GM23338 (cell line): ENCODE measurements at regions not wholly inside any gene's neighbourhood (a gene's known extent, or its start where the extent isn't known, plus 50 kb on each side); places are given as distances from the start of the nearest gene placed in this dataset.

Experiments used
- ATAC-seq: fragments of 200-7000 bp; cut with Tn5 transposase; 3 replicates; pipeline ENCODE4 v1.9.1; 2020
- DNase-seq: peaks from one replicate; pipeline ENCODE4 v3.0.0-alpha.2; 2015; ENCODE audit warnings: low spot score
- H2AFZ ChIP-seq: fragments of 200-600 bp; sonication (generic); 2 replicates; pipeline ENCODE4 v1.8.0; 2016; ENCODE audit warnings: antibody characterized with exemption, mild to moderate bottlenecking, moderate library complexity
- H3F3A ChIP-seq: fragments of 200-600 bp; sonication (generic); replicated peaks from 2 replicates; pipeline ENCODE4 v1.8.0; 2017; ENCODE audit warnings: antibody characterized with exemption, mixed run types, low read depth
- H3K27ac ChIP-seq: fragments of 200-600 bp; sonication (generic); 2 replicates; pipeline ENCODE4 v1.6.1; 2016; ENCODE audit warnings: low read depth
- H3K27me3 ChIP-seq: fragments of 200-600 bp; sonication (generic); 2 replicates; pipeline ENCODE4 v1.8.0; 2016; ENCODE audit warnings: mild to moderate bottlenecking, mixed run types, moderate library complexity; ENCODE audit not compliant: insufficient read depth
- H3K36me3 ChIP-seq: fragments of 200-600 bp; sonication (generic); 2 replicates; pipeline ENCODE4 v1.8.0; 2016; ENCODE audit warnings: mild to moderate bottlenecking; ENCODE audit not compliant: insufficient read depth
- H3K4me1 ChIP-seq: fragments of 200-600 bp; sonication (generic); 2 replicates; pipeline ENCODE4 v1.8.0; 2016; ENCODE audit warnings: mild to moderate bottlenecking, moderate library complexity; ENCODE audit not compliant: insufficient read depth
- H3K4me2 ChIP-seq: fragments of 200-600 bp; sonication (generic); 2 replicates; pipeline ENCODE4 v1.7.1; 2017; ENCODE audit warnings: mixed run types
- H3K4me3 ChIP-seq: fragments of 200-600 bp; sonication (generic); 2 replicates; pipeline ENCODE4 v1.6.1; 2016; ENCODE audit warnings: mixed run types
- H3K79me2 ChIP-seq: fragments of 200-600 bp; sonication (generic); replicated peaks from 2 replicates; pipeline ENCODE4 v1.8.0; 2017; ENCODE audit warnings: mild to moderate bottlenecking; ENCODE audit not compliant: insufficient read depth
- H3K9me2 ChIP-seq: fragments of 200-600 bp; sonication (generic); 2 replicates; pipeline ENCODE4 v1.8.0; 2017; ENCODE audit not compliant: insufficient read depth
- H4K20me1 ChIP-seq: fragments of 200-600 bp; sonication (generic); replicated peaks from 2 replicates; pipeline ENCODE4 v1.8.0; 2017; ENCODE audit warnings: mild to moderate bottlenecking; ENCODE audit not compliant: insufficient read depth
- H3K27ac Mint-ChIP-seq: 2 replicates; pipeline ENCODE4 v1.8.0; 2020; ENCODE audit warnings: inconsistent platforms, mild to moderate bottlenecking, moderate library complexity, mixed read lengths
- H3K27me3 Mint-ChIP-seq: 3 replicates; pipeline ENCODE4 v1.8.0; 2022; ENCODE audit warnings: low read depth, mild to moderate bottlenecking, moderate library complexity, mixed read lengths, inconsistent platforms; ENCODE audit not compliant: insufficient read depth, poor library complexity
- H3K36me3 Mint-ChIP-seq: 3 replicates; pipeline ENCODE4 v1.8.0; 2021; ENCODE audit warnings: low read depth, mild to moderate bottlenecking, inconsistent platforms, moderate library complexity, mixed read lengths
- H3K4me1 Mint-ChIP-seq: 3 replicates; pipeline ENCODE4 v1.8.0; 2020; ENCODE audit warnings: mild to moderate bottlenecking, inconsistent platforms, mixed read lengths
- H3K4me3 Mint-ChIP-seq: 3 replicates; pipeline ENCODE4 v1.8.0; 2021; ENCODE audit warnings: moderate library complexity, mild to moderate bottlenecking, inconsistent platforms, mixed read lengths
- H3K9me3 Mint-ChIP-seq: 3 replicates; pipeline ENCODE4 v1.8.0; 2020; ENCODE audit warnings: moderate library complexity, mild to moderate bottlenecking, inconsistent platforms, mixed read lengths
- CREB1 ChIP-seq: fragments of 250-450 bp; sonication (Bioruptor Pico); IDR thresholded peaks from 2 replicates; pipeline ENCODE4 v1.5.0; 2020; ENCODE audit warnings: low read depth, mild to moderate bottlenecking, moderate library complexity
- EZH2 ChIP-seq: fragments of 200-600 bp; sonication (generic); IDR thresholded peaks from one replicate; pipeline ENCODE4 v1.8.0; 2017; ENCODE audit warnings: antibody characterized with exemption, mild to moderate bottlenecking, low read depth; ENCODE audit not compliant: unreplicated experiment
- POLR2AphosphoS5 ChIP-seq: IDR thresholded peaks from 2 replicates; pipeline ENCODE4 v1.6.1; 2016; ENCODE audit warnings: antibody characterized with exemption, low read depth
- STAT1 ChIP-seq: IDR thresholded peaks from one replicate; pipeline ENCODE4 v1.6.1; 2016; ENCODE audit warnings: antibody characterized with exemption; ENCODE audit not compliant: unreplicated experiment
- ZNF114 ChIP-seq: fragments of 250-450 bp; sonication (Bioruptor Pico); IDR thresholded peaks from 2 replicates; pipeline ENCODE4 v1.5.0; 2020; ENCODE audit warnings: mild to moderate bottlenecking, moderate library complexity
- ZNF331 ChIP-seq: fragments of 250-450 bp; sonication (Bioruptor Pico); IDR thresholded peaks from 2 replicates; pipeline ENCODE4 v1.5.0; 2020; ENCODE audit warnings: low read depth, mild to moderate bottlenecking, moderate library complexity
- TF ChIP-seq, protein P1 (sequence below): fragments of 250-450 bp; sonication (Bioruptor Pico); IDR thresholded peaks from 2 replicates; pipeline ENCODE4 v1.5.0; 2020; ENCODE audit warnings: mild to moderate bottlenecking, moderate library complexity
- TF ChIP-seq, protein P2 (sequence below): IDR thresholded peaks from one replicate; pipeline ENCODE4 v1.6.1; 2018; ENCODE audit warnings: antibody characterized with exemption; ENCODE audit not compliant: unreplicated experiment
- TF ChIP-seq, protein P3 (sequence below), 2 experiments: fragments of 200-600 bp in 1 of 2; sonication (generic) in 1 of 2; conservative IDR thresholded peaks; 2 replicates each; pipeline versions ENCODE4 v1.5.1 to v1.6.1; 2016 to 2017; ENCODE audit warnings: antibody characterized with exemption in 2 of 2, low read depth in 2 of 2, mild to moderate bottlenecking in 2 of 2, moderate library complexity in 1 of 2

GRCh38 chr2:193973781-193974180, 1683.2 kb upstream of the SLC39A10 start (continued):
- TF ChIP-seq, protein P1, sequence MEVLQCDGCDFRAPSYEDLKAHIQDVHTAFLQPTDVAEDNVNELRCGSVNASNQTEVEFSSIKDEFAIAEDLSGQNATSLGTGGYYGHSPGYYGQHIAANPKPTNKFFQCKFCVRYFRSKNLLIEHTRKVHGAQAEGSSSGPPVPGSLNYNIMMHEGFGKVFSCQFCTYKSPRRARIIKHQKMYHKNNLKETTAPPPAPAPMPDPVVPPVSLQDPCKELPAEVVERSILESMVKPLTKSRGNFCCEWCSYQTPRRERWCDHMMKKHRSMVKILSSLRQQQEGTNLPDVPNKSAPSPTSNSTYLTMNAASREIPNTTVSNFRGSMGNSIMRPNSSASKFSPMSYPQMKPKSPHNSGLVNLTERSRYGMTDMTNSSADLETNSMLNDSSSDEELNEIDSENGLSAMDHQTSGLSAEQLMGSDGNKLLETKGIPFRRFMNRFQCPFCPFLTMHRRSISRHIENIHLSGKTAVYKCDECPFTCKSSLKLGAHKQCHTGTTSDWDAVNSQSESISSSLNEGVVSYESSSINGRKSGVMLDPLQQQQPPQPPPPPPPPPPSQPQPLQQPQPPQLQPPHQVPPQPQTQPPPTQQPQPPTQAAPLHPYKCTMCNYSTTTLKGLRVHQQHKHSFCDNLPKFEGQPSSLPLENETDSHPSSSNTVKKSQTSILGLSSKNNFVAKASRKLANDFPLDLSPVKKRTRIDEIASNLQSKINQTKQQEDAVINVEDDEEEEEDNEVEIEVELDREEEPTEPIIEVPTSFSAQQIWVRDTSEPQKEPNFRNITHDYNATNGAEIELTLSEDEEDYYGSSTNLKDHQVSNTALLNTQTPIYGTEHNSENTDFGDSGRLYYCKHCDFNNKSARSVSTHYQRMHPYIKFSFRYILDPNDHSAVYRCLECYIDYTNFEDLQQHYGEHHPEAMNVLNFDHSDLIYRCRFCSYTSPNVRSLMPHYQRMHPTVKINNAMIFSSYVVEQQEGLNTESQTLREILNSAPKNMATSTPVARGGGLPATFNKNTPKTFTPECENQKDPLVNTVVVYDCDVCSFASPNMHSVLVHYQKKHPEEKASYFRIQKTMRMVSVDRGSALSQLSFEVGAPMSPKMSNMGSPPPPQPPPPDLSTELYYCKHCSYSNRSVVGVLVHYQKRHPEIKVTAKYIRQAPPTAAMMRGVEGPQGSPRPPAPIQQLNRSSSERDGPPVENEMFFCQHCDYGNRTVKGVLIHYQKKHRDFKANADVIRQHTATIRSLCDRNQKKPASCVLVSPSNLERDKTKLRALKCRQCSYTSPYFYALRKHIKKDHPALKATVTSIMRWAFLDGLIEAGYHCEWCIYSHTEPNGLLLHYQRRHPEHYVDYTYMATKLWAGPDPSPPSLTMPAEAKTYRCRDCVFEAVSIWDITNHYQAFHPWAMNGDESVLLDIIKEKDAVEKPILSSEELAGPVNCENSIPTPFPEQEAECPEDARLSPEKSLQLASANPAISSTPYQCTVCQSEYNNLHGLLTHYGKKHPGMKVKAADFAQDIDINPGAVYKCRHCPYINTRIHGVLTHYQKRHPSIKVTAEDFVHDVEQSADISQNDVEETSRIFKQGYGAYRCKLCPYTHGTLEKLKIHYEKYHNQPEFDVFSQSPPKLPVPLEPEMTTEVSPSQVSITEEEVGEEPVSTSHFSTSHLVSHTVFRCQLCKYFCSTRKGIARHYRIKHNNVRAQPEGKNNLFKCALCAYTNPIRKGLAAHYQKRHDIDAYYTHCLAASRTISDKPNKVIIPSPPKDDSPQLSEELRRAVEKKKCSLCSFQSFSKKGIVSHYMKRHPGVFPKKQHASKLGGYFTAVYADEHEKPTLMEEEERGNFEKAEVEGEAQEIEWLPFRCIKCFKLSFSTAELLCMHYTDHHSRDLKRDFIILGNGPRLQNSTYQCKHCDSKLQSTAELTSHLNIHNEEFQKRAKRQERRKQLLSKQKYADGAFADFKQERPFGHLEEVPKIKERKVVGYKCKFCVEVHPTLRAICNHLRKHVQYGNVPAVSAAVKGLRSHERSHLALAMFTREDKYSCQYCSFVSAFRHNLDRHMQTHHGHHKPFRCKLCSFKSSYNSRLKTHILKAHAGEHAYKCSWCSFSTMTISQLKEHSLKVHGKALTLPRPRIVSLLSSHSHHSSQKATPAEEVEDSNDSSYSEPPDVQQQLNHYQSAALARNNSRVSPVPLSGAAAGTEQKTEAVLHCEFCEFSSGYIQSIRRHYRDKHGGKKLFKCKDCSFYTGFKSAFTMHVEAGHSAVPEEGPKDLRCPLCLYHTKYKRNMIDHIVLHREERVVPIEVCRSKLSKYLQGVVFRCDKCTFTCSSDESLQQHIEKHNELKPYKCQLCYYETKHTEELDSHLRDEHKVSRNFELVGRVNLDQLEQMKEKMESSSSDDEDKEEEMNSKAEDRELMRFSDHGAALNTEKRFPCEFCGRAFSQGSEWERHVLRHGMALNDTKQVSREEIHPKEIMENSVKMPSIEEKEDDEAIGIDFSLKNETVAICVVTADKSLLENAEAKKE (CRISPR knock-in tag): no peak

DNA sequence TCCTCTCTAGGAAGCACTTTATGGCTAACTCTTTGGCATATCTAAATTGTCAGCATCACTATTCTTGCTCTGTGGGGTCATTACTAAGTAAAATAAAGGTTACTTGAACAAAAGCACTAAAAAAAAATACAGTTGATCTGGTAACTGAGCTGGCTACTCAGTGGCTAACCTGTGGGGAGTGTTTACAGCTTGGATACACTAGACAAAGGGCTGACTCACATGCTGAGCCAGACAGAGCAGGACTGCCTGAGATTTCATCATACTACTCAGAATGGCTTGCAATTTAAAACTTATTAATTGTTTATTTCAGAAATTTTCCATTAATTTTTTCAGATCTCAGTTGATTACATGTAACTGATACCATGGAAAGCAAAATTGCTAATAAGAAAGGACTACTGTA, 1690.4 kb upstream of the SLC39A10 start:
- Mint-ChIP-seq H3K9me3 (no peaks in the 10 kb centered on the region; the same call in 2 of the 3 replicates), H3K27me3 (no peaks in the 10 kb centered on the region), H3K27ac (peak overlapping the region; percentile 95), H3K36me3 (no peaks in the 10 kb centered on the region), H3K4me3 (no peak overlapping the region), H3K4me1 (peaks cover 26% of the 10 kb centered on the region)
- Histone ChIP-seq H3K4me2 (no peak overlapping the region), H3F3A (no peaks in the 10 kb centered on the region), H3K9me2 (no peaks in the 10 kb centered on the region), H2AFZ (peak overlapping the region; percentile 2; the same call in 1 of the 2 replicates), H3K79me2 (no peaks in the 10 kb centered on the region), H4K20me1 (no peaks in the 10 kb centered on the region), H3K4me1 (peaks cover 17% of the 10 kb centered on the region), H3K27me3 (no peaks in the 10 kb centered on the region), H3K36me3 (no peaks in the 10 kb centered on the region), H3K27ac (0 out of 2 replicates have a peak overlapping the region, but pooled peaks have one; percentile 73), H3K4me3 (no peak overlapping the region)
- peak; percentile 90 for ATAC-seq
- peak; percentile 51 for DNase-seq
- TF ChIP-seq, protein P2, sequence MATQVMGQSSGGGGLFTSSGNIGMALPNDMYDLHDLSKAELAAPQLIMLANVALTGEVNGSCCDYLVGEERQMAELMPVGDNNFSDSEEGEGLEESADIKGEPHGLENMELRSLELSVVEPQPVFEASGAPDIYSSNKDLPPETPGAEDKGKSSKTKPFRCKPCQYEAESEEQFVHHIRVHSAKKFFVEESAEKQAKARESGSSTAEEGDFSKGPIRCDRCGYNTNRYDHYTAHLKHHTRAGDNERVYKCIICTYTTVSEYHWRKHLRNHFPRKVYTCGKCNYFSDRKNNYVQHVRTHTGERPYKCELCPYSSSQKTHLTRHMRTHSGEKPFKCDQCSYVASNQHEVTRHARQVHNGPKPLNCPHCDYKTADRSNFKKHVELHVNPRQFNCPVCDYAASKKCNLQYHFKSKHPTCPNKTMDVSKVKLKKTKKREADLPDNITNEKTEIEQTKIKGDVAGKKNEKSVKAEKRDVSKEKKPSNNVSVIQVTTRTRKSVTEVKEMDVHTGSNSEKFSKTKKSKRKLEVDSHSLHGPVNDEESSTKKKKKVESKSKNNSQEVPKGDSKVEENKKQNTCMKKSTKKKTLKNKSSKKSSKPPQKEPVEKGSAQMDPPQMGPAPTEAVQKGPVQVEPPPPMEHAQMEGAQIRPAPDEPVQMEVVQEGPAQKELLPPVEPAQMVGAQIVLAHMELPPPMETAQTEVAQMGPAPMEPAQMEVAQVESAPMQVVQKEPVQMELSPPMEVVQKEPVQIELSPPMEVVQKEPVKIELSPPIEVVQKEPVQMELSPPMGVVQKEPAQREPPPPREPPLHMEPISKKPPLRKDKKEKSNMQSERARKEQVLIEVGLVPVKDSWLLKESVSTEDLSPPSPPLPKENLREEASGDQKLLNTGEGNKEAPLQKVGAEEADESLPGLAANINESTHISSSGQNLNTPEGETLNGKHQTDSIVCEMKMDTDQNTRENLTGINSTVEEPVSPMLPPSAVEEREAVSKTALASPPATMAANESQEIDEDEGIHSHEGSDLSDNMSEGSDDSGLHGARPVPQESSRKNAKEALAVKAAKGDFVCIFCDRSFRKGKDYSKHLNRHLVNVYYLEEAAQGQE: no peak
- no peak for TF ChIP-seq POLR2AphosphoS5
- no peak for TF ChIP-seq CREB1
- TF ChIP-seq ZNF114: no peak
- no peak for TF ChIP-seq EZH2
- TF ChIP-seq STAT1: no peak
- TF ChIP-seq, protein P3, sequence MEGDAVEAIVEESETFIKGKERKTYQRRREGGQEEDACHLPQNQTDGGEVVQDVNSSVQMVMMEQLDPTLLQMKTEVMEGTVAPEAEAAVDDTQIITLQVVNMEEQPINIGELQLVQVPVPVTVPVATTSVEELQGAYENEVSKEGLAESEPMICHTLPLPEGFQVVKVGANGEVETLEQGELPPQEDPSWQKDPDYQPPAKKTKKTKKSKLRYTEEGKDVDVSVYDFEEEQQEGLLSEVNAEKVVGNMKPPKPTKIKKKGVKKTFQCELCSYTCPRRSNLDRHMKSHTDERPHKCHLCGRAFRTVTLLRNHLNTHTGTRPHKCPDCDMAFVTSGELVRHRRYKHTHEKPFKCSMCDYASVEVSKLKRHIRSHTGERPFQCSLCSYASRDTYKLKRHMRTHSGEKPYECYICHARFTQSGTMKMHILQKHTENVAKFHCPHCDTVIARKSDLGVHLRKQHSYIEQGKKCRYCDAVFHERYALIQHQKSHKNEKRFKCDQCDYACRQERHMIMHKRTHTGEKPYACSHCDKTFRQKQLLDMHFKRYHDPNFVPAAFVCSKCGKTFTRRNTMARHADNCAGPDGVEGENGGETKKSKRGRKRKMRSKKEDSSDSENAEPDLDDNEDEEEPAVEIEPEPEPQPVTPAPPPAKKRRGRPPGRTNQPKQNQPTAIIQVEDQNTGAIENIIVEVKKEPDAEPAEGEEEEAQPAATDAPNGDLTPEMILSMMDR (conservative IDR thresholded peaks at IDR 0.05; ENCODE audit: low read depth in 2 of 2): no peak
- TF ChIP-seq ZNF331 (CRISPR knock-in tag): no peak
